ENCODE measurements at regions not wholly inside any gene's neighbourhood (a gene's known extent, or its start where the extent isn't known, plus 50 kb on each side); places are given as distances from the start of the nearest gene placed in this dataset.

GRCh38 chr18:45236676-45237075 is 378.6 kb upstream of the SLC14A2 start:
- no peak overlapping the region for H3K4me3 ChIP-seq (ENCODE audit: low read depth, low read length)
- TF ChIP-seq CTCF (IDR thresholded peaks at IDR 0.05; ENCODE audit: low read depth, low read length), result no peak

GRCh38 chr18:45237343-45238098 is 377.8 kb upstream of the SLC14A2 start:
- TF ChIP-seq CTCF (IDR thresholded peaks at IDR 0.05; ENCODE audit: low read depth, low read length), result no peak
- H3K4me3 ChIP-seq (ENCODE audit: low read depth, low read length), result no peak overlapping the region

GRCh38 chr18:45241271-45241670 is 374.0 kb upstream of the SLC14A2 start:
- TF ChIP-seq CTCF (IDR thresholded peaks at IDR 0.05; ENCODE audit: low read depth, low read length), result no peak
- H3K4me3 ChIP-seq (ENCODE audit: low read depth, low read length), result no peak overlapping the region

GRCh38 chr18:45241982-45242565 is 373.2 kb upstream of the SLC14A2 start:
- no peak overlapping the region for H3K4me3 ChIP-seq (ENCODE audit: low read depth, low read length)
- TF ChIP-seq CTCF (IDR thresholded peaks at IDR 0.05; ENCODE audit: low read depth, low read length), result no peak

- H3K4me3 ChIP-seq (ENCODE audit: low read depth, low read length), result no peak overlapping the region
- no peak for TF ChIP-seq CTCF (IDR thresholded peaks at IDR 0.05; ENCODE audit: low read depth, low read length)
These were observed 371.8 kb upstream of the SLC14A2 start for GRCh38 chr18:45243340-45244110.

GRCh38 chr18:45245091-45245511 is 370.2 kb upstream of the SLC14A2 start:
- H3K4me3 ChIP-seq (ENCODE audit: low read depth, low read length), result no peak overlapping the region
- TF ChIP-seq CTCF (IDR thresholded peaks at IDR 0.05; ENCODE audit: low read depth, low read length), result no peak
